GM06990 (cell line): ENCODE measurements at regions not wholly inside any gene's neighbourhood (a gene's known extent, or its start where the extent isn't known, plus 50 kb on each side); places are given as distances from the start of the nearest gene placed in this dataset.

Experiments used
- DNase-seq: peaks from one replicate; pipeline ENCODE4 v3.0.0-alpha.2; 2011; ENCODE audit not compliant: insufficient read length; ENCODE audit errors: extremely low read depth
- H3K27me3 ChIP-seq: replicated peaks from 2 replicates; pipeline ENCODE4 v1.6.0; 2011; ENCODE audit warnings: low read length; ENCODE audit not compliant: control insufficient read depth, insufficient read depth
- H3K36me3 ChIP-seq: 2 replicates; pipeline ENCODE4 v1.5.1; 2011; ENCODE audit warnings: low read length; ENCODE audit not compliant: control insufficient read depth, insufficient read depth
- H3K4me3 ChIP-seq: replicated peaks from 2 replicates; pipeline ENCODE4 v1.5.1; 2011; ENCODE audit warnings: low read depth, mild to moderate bottlenecking, control low read depth, low read length
- CTCF ChIP-seq: IDR thresholded peaks from 2 replicates; pipeline ENCODE4 v1.5.1; 2011; ENCODE audit warnings: low read length, control low read depth, mild to moderate bottlenecking, inconsistent platforms; ENCODE audit not compliant: insufficient read depth, poor library complexity, severe bottlenecking

GRCh38 chr9:89838621-89839020 lies 233.8 kb downstream of the GADD45G start:
- peaks cover 2% of the 10 kb centered on the region for H3K27me3 ChIP-seq
- no peak for TF ChIP-seq CTCF
- no peaks in the 10 kb centered on the region for H3K36me3 ChIP-seq
- DNase-seq, result no peak
- no peak overlapping the region for H3K4me3 ChIP-seq

GRCh38 chr9:89839449-89839848 lies 234.6 kb downstream of the GADD45G start:
- DNase-seq, result no peak
- Histone ChIP-seq H3K36me3 (no peaks in the 10 kb centered on the region), H3K27me3 (peaks cover 2% of the 10 kb centered on the region), H3K4me3 (no peak overlapping the region)
- no peak for TF ChIP-seq CTCF

- H3K36me3 ChIP-seq, result no peaks in the 10 kb centered on the region
- DNase-seq, result no peak
- peaks cover 2% of the 10 kb centered on the region for H3K27me3 ChIP-seq
- H3K4me3 ChIP-seq, result no peak overlapping the region
- TF ChIP-seq CTCF, result no peak
Observed at GRCh38 chr9:89839952-89840351, 235.1 kb downstream of the GADD45G start.

GRCh38 chr9:89841456-89841855 lies 236.6 kb downstream of the GADD45G start:
- Histone ChIP-seq H3K36me3 (no peaks in the 10 kb centered on the region), H3K4me3 (no peak overlapping the region), H3K27me3 (peaks cover 2% of the 10 kb centered on the region)
- DNase-seq, result no peak
- no peak for TF ChIP-seq CTCF

GRCh38 chr9:89842267-89842768 lies 237.5 kb downstream of the GADD45G start:
- Histone ChIP-seq H3K27me3 (peaks cover 2% of the 10 kb centered on the region), H3K4me3 (no peak overlapping the region), H3K36me3 (no peaks in the 10 kb centered on the region)
- no peak for DNase-seq
- TF ChIP-seq CTCF, result no peak

GRCh38 chr9:89843074-89843473 lies 238.3 kb downstream of the GADD45G start:
- H3K27me3 ChIP-seq, result peaks cover under 1% of the 10 kb centered on the region
- H3K36me3 ChIP-seq, result no peaks in the 10 kb centered on the region
- no peak for DNase-seq
- TF ChIP-seq CTCF, result no peak
- no peak overlapping the region for H3K4me3 ChIP-seq
